ENCODE measurements at regions not wholly inside any gene's neighbourhood (a gene's known extent, or its start where the extent isn't known, plus 50 kb on each side); places are given as distances from the start of the nearest gene placed in this dataset.

DNA sequence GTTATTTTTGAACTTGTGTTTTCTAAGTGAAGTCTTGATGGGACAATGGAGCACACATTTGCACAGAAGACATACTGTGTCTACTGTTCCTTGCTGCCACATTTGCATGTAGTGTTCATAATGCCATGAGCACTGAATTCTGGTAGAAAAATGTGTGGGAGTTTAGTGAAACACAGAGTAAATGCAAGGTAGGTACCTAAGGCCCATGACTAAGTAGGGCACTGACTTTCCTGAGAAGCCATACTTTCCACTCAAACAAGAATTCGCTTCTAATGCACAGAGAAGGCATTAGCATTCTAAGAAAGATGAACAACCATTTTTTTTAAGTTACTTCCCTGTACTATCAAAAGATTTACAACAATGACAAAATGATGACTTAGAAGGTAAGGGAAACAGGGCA is 282.2 kb downstream of the MAN2A1 start:
- ChIA-PET POLR2A (no interaction called here), CTCF (no interaction called here)
- no peak for DNase-seq (ENCODE audit: extremely low spot score)
- TF ChIP-seq, protein P1, sequence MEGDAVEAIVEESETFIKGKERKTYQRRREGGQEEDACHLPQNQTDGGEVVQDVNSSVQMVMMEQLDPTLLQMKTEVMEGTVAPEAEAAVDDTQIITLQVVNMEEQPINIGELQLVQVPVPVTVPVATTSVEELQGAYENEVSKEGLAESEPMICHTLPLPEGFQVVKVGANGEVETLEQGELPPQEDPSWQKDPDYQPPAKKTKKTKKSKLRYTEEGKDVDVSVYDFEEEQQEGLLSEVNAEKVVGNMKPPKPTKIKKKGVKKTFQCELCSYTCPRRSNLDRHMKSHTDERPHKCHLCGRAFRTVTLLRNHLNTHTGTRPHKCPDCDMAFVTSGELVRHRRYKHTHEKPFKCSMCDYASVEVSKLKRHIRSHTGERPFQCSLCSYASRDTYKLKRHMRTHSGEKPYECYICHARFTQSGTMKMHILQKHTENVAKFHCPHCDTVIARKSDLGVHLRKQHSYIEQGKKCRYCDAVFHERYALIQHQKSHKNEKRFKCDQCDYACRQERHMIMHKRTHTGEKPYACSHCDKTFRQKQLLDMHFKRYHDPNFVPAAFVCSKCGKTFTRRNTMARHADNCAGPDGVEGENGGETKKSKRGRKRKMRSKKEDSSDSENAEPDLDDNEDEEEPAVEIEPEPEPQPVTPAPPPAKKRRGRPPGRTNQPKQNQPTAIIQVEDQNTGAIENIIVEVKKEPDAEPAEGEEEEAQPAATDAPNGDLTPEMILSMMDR (IDR thresholded peaks at IDR 0.05; ENCODE audit: control extremely low read depth, extremely low read depth, low read depth, missing control alignments), result no peak

DNA sequence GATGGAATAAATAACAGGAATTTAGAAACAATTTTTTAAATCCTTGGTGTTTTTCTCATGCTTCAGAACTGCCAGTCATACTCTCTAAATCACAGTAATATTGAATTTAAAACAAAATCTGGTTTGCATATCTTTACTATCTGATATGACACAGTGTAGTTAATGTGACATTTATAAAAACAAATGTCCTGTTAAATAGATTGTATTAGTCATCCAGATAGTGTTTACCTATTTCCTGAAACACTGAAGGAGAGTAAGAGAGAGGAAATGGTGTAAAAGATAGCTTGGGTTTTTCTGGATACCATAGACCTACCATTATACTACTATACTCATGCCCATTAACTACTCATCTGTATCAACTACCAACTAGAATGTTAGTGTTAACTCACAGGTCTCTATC is 292.3 kb downstream of the MAN2A1 start:
- DNase-seq (ENCODE audit: extremely low spot score), result no peak
- ChIA-PET POLR2A (no interaction called here), CTCF (interaction anchor here (1.1 to 1.6 kb wide), 2 partner anchors 14 to 19 kb away, joined by 3 read pairs; no protein-coding TSS in a partner anchor)
- TF ChIP-seq, protein P1 (IDR thresholded peaks at IDR 0.05; ENCODE audit: control extremely low read depth, extremely low read depth, low read depth, missing control alignments), result no peak

DNA sequence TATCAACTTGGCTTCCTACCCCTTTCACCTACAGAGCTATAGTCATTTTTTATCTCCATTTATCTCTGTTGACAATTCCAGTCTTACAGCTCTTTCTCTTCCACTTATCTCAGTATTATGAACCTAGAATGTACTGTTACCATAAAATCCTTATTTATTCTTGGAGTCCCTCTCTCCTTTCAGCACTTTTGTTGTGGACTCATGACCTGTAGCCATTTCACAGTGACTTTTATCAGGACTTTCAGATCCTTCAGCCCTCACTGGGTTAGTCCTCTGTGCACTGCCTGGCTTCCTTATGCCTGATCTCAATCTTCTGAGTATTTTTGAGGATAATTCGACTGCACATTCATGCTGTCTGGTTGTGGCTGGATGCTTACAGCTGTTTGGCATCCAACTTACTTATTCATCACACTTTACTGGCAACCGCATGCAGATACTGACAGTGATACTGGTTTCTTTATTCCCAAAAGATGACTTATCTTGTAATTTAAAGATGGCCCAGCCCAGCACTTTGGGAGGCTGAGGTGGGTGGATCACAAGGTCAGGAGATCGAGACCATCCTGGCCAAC is 293.3 kb downstream of the MAN2A1 start:
- TF ChIP-seq, protein P1 (IDR thresholded peaks at IDR 0.05; ENCODE audit: control extremely low read depth, extremely low read depth, low read depth, missing control alignments), result no peak
- ChIA-PET POLR2A (no interaction called here), CTCF (no interaction called here)
- no peak for DNase-seq (ENCODE audit: extremely low spot score)

DNA sequence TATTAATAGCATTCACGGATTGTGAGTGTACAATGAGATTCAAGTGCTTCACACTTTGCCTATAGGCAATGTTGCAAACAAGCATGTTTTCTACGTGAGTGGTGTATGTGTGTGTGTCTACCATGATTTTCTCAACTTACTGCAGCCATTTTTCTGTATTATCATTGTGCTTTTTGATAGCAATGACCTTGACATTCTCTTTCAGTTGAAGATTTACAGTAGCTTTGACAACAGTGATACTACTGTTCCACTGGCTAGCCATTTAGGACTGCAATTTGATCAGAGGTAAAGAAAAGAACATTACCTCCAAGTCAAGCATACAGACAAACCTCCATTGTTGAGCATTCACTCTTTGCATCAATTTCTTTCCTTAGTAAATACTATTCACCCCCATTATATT is 297.0 kb downstream of the MAN2A1 start:
- TF ChIP-seq, protein P1 (IDR thresholded peaks at IDR 0.05; ENCODE audit: control extremely low read depth, extremely low read depth, low read depth, missing control alignments), result no peak
- ChIA-PET CTCF (interaction anchor here (1.4 kb wide), 1 partner anchor 8 kb away, joined by 3 read pairs; no protein-coding TSS in a partner anchor), POLR2A (no interaction called here)
- DNase-seq (ENCODE audit: extremely low spot score), result no peak

DNA sequence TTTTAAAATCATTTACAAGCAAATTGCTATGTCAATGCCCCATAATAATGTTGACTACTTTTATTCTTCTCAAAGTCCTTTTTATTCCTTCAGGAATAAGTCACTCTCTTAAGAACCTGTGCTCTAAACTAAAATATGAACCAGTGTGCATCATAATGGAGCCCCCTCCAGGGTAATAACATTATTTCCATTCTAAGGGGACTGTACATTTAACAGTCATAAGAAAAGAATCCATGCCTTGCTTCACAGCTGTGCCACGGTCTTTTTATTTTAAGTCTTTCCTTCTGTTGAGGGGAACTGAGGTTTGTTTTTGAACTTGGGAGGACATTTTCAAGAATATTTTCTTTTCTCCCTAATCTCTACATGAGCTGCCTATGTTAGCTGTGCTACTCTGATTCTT is 297.6 kb downstream of the MAN2A1 start:
- TF ChIP-seq, protein P1 (IDR thresholded peaks at IDR 0.05; ENCODE audit: control extremely low read depth, extremely low read depth, low read depth, missing control alignments), result no peak
- DNase-seq (ENCODE audit: extremely low spot score), result no peak
- CTCF ChIA-PET, result interaction anchor here (1.4 kb wide), 1 partner anchor 8 kb away, joined by 3 read pairs; no protein-coding TSS in a partner anchor
- POLR2A ChIA-PET, result no interaction called here

DNA sequence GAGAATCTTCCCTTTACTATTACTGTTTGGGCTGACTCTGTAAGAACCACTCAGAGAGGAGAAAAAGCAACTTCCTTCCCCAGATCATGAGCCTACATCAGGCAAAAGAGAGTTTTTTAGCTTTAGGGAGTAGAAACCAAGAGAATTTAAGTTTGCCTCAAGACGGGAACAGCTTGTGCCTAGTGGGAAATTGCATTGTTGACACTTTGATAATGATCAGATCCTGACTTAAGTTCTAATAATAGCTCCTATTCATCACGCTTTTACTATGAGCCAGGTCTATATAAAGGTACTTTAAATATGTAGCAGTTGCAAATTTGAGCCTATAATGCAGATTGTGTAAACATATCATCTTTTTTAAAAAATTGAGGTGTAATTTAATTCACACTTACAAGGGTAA is 298.2 kb downstream of the MAN2A1 start:
- ChIA-PET POLR2A (no interaction called here), CTCF (no interaction called here)
- DNase-seq (ENCODE audit: extremely low spot score), result no peak
- TF ChIP-seq, protein P1 (IDR thresholded peaks at IDR 0.05; ENCODE audit: control extremely low read depth, extremely low read depth, low read depth, missing control alignments), result no peak

All from GM10248 (cell line).